NOMO-1 treated with DMSO at 0.1 percent for 48 hours (cell line): ENCODE measurements at regions not wholly inside any gene's neighbourhood (a gene's known extent, or its start where the extent isn't known, plus 50 kb on each side); places are given as distances from the start of the nearest gene placed in this dataset.
"Not testable (repeated sequence)": the region's sequence is repeated elsewhere in the genome, so short reads cannot be mapped to it uniquely, and the experiment has no call there.

ENCODE experiments used
- DNase-seq: peaks from one replicate; lab custom pipeline; 2025; ENCODE audit not compliant: unreplicated experiment; lab: John Stamatoyannopoulos, UW

GRCh38 chr2:34266908-34267697, 668.0 kb upstream of the FAM98A start:
- no peak for DNase-seq

GRCh38 chr2:34261701-34262100, 662.6 kb upstream of the FAM98A start:
- no peak for DNase-seq

GRCh38 chr2:34254272-34254878, 655.3 kb upstream of the FAM98A start:
- no peak for DNase-seq

GRCh38 chr2:34252111-34252510, 653.0 kb upstream of the FAM98A start:
- no peak for DNase-seq

GRCh38 chr2:34251578-34251977, 652.5 kb upstream of the FAM98A start:
- DNase-seq: no peak

- DNase-seq: no peak
Measured at GRCh38 chr2:34244195-34244594, 645.1 kb upstream of the FAM98A start.

GRCh38 chr2:34242763-34243123, 643.6 kb upstream of the FAM98A start:
- DNase-seq: no peak

GRCh38 chr2:34241905-34242762, 643.0 kb upstream of the FAM98A start:
- no peak for DNase-seq

GRCh38 chr2:34239511-34239910, 640.4 kb upstream of the FAM98A start:
- no peak for DNase-seq

- DNase-seq: no peak
Measured at GRCh38 chr2:34234823-34235222, 635.7 kb upstream of the FAM98A start.

GRCh38 chr2:34229998-34230397, 630.9 kb upstream of the FAM98A start:
- DNase-seq: no peak

- no peak for DNase-seq
Measured at GRCh38 chr2:34215174-34215573, 616.1 kb upstream of the FAM98A start.

GRCh38 chr2:34210382-34210781, 611.3 kb upstream of the FAM98A start:
- DNase-seq: not testable (repeated sequence)

GRCh38 chr2:34204560-34204959, 605.5 kb upstream of the FAM98A start:
- no peak for DNase-seq

- DNase-seq: no peak
Measured at GRCh38 chr2:34201099-34201498, 602.0 kb upstream of the FAM98A start.

GRCh38 chr2:34199971-34200370, 600.9 kb upstream of the FAM98A start:
- DNase-seq: no peak

GRCh38 chr2:34193164-34193563, 594.1 kb upstream of the FAM98A start:
- DNase-seq: no peak

- DNase-seq: no peak
Measured at GRCh38 chr2:34188464-34189303, 589.6 kb upstream of the FAM98A start.

- DNase-seq: no peak
Measured at GRCh38 chr2:34179511-34179910, 580.4 kb upstream of the FAM98A start.

GRCh38 chr2:34178482-34178881, 579.4 kb upstream of the FAM98A start:
- no peak for DNase-seq

- no peak for DNase-seq
Measured at GRCh38 chr2:34176693-34177092, 577.6 kb upstream of the FAM98A start.
